Adipocyte (in vitro differentiated cells): ENCODE measurements at regions not wholly inside any gene's neighbourhood (a gene's known extent, or its start where the extent isn't known, plus 50 kb on each side); places are given as distances from the start of the nearest gene placed in this dataset.

Experiments
- DNase-seq: peaks from one replicate; pipeline ENCODE4 v3.0.0-alpha.2; 2015; ENCODE audit warnings: low read depth
- H3K27me3 ChIP-seq: replicated peaks from 2 replicates; pipeline ENCODE4 v1.7.0; 2013; ENCODE audit warnings: mild to moderate bottlenecking, low read length, moderate library complexity; ENCODE audit not compliant: control insufficient read depth, insufficient read depth
- H3K36me3 ChIP-seq: 2 replicates; pipeline ENCODE4 v1.7.0; 2013; ENCODE audit warnings: low read length, mild to moderate bottlenecking, moderate library complexity; ENCODE audit not compliant: control insufficient read depth, insufficient read depth, severe bottlenecking
- H3K4me1 ChIP-seq: 2 replicates; pipeline ENCODE4 v1.7.0; 2013; ENCODE audit warnings: mild to moderate bottlenecking, low read length, moderate library complexity; ENCODE audit not compliant: control insufficient read depth, insufficient read depth
- H3K4me3 ChIP-seq: 2 replicates; pipeline ENCODE4 v1.7.0; 2013; ENCODE audit warnings: mild to moderate bottlenecking, low read length, moderate library complexity
- H3K9ac ChIP-seq: 2 replicates; pipeline ENCODE4 v1.7.0; 2013; ENCODE audit warnings: mild to moderate bottlenecking, low read length, moderate library complexity
- H3K9me3 ChIP-seq: 2 replicates; pipeline ENCODE4 v1.7.0; 2013; ENCODE audit warnings: mild to moderate bottlenecking, low read length, moderate library complexity; ENCODE audit not compliant: control insufficient read depth

- H3K4me1 ChIP-seq = no peaks in the 10 kb centered on the region
- H3K36me3 ChIP-seq = no peaks in the 10 kb centered on the region
- H3K9me3 ChIP-seq = no peaks in the 10 kb centered on the region
- H3K4me3 ChIP-seq = no peak overlapping the region
- no peak for DNase-seq
- no peak overlapping the region for H3K9ac ChIP-seq
- H3K27me3 ChIP-seq = peaks cover 7% of the 10 kb centered on the region
Observed at GRCh38 chr13:23999424-23999823, 102.1 kb upstream of the C1QTNF9B start.

GRCh38 chr13:24002206-24002815 lies 105.0 kb upstream of the C1QTNF9B start:
- no peak for DNase-seq
- Histone ChIP-seq H3K9me3 (no peaks in the 10 kb centered on the region), H3K27me3 (peaks cover 7% of the 10 kb centered on the region), H3K36me3 (no peaks in the 10 kb centered on the region), H3K4me1 (no peaks in the 10 kb centered on the region), H3K9ac (no peak overlapping the region), H3K4me3 (no peak overlapping the region)

GRCh38 chr13:24004142-24004899 lies 107.0 kb upstream of the C1QTNF9B start:
- Histone ChIP-seq H3K4me3 (no peak overlapping the region), H3K9me3 (no peaks in the 10 kb centered on the region), H3K27me3 (peaks cover 7% of the 10 kb centered on the region), H3K36me3 (no peaks in the 10 kb centered on the region), H3K4me1 (no peaks in the 10 kb centered on the region), H3K9ac (no peak overlapping the region)
- no peak for DNase-seq

- Histone ChIP-seq H3K27me3 (peaks cover 7% of the 10 kb centered on the region), H3K9ac (no peak overlapping the region), H3K4me3 (no peak overlapping the region), H3K9me3 (no peaks in the 10 kb centered on the region), H3K36me3 (no peaks in the 10 kb centered on the region), H3K4me1 (no peaks in the 10 kb centered on the region)
- peak; percentile 21 for DNase-seq
Observed at GRCh38 chr13:24004971-24005370, 107.7 kb upstream of the C1QTNF9B start.

GRCh38 chr13:24005755-24006281 lies 108.5 kb upstream of the C1QTNF9B start:
- no peaks in the 10 kb centered on the region for H3K9me3 ChIP-seq
- H3K4me3 ChIP-seq = no peak overlapping the region
- H3K4me1 ChIP-seq = no peaks in the 10 kb centered on the region
- H3K9ac ChIP-seq = no peak overlapping the region
- H3K36me3 ChIP-seq = no peaks in the 10 kb centered on the region
- DNase-seq = peak; percentile 34
- H3K27me3 ChIP-seq = peaks cover 7% of the 10 kb centered on the region

GRCh38 chr13:24006520-24007248 lies 109.4 kb upstream of the C1QTNF9B start:
- DNase-seq = no peak
- H3K36me3 ChIP-seq = no peaks in the 10 kb centered on the region
- no peaks in the 10 kb centered on the region for H3K9me3 ChIP-seq
- no peaks in the 10 kb centered on the region for H3K4me1 ChIP-seq
- H3K9ac ChIP-seq = no peak overlapping the region
- H3K4me3 ChIP-seq = no peak overlapping the region
- peaks cover 6% of the 10 kb centered on the region for H3K27me3 ChIP-seq

- Histone ChIP-seq H3K36me3 (no peaks in the 10 kb centered on the region), H3K9ac (no peak overlapping the region), H3K27me3 (no peaks in the 10 kb centered on the region), H3K9me3 (no peaks in the 10 kb centered on the region), H3K4me1 (no peaks in the 10 kb centered on the region), H3K4me3 (no peak overlapping the region)
- DNase-seq = no peak
Observed at GRCh38 chr13:24007979-24008620, 110.8 kb upstream of the C1QTNF9B start.

GRCh38 chr13:24008679-24009078 lies 111.4 kb upstream of the C1QTNF9B start:
- no peak overlapping the region for H3K4me3 ChIP-seq
- no peaks in the 10 kb centered on the region for H3K4me1 ChIP-seq
- DNase-seq = no peak
- no peaks in the 10 kb centered on the region for H3K9me3 ChIP-seq
- H3K36me3 ChIP-seq = no peaks in the 10 kb centered on the region
- H3K9ac ChIP-seq = no peak overlapping the region
- H3K27me3 ChIP-seq = no peaks in the 10 kb centered on the region

- DNase-seq = no peak
- H3K4me1 ChIP-seq = no peaks in the 10 kb centered on the region
- H3K9me3 ChIP-seq = no peaks in the 10 kb centered on the region
Observed at GRCh38 chr13:24011266-24011665, 114.0 kb upstream of the C1QTNF9B start.

GRCh38 chr13:24012648-24013047 lies 115.3 kb upstream of the C1QTNF9B start:
- no peak overlapping the region for H3K4me3 ChIP-seq
- DNase-seq = no peak
- H3K4me1 ChIP-seq = no peaks in the 10 kb centered on the region
- H3K9me3 ChIP-seq = no peaks in the 10 kb centered on the region
- no peaks in the 10 kb centered on the region for H3K27me3 ChIP-seq
- H3K36me3 ChIP-seq = no peaks in the 10 kb centered on the region
- no peak overlapping the region for H3K9ac ChIP-seq

More at GRCh38 chr13:24011266-24011665, 114.0 kb upstream of the C1QTNF9B start:
- no peaks in the 10 kb centered on the region for H3K27me3 ChIP-seq
- no peak overlapping the region for H3K4me3 ChIP-seq
- H3K36me3 ChIP-seq = no peaks in the 10 kb centered on the region
- H3K9ac ChIP-seq = no peak overlapping the region

- H3K36me3 ChIP-seq = no peaks in the 10 kb centered on the region
- H3K4me3 ChIP-seq = no peak overlapping the region
- no peak for DNase-seq
- no peaks in the 10 kb centered on the region for H3K9me3 ChIP-seq
- no peaks in the 10 kb centered on the region for H3K4me1 ChIP-seq
- no peak overlapping the region for H3K9ac ChIP-seq
- H3K27me3 ChIP-seq = no peaks in the 10 kb centered on the region
Observed at GRCh38 chr13:24013189-24013588, 115.9 kb upstream of the C1QTNF9B start.
